A549 (cell line): ENCODE measurements at regions not wholly inside any gene's neighbourhood (a gene's known extent, or its start where the extent isn't known, plus 50 kb on each side); places are given as distances from the start of the nearest gene placed in this dataset.

Experiments used
- ATAC-seq, 2 experiments: fragments of 200-7000 bp in 1 of 2; fragments of >200 bp in 1 of 2; cut with Nextera tagmentation in 1 of 2; cut with Tn5 transposase in 1 of 2; 3 replicates each; pipeline versions ENCODE4 v1.8.0 to v1.9.1; 2018 to 2020; ENCODE audit warnings: mild to moderate bottlenecking in 1 of 2, moderate library complexity in 1 of 2
- CTCF ChIA-PET: fragments of 300-600 bp; sonication (Branson Sonifier 250); formaldehyde crosslinking; extraction: SDS; loops from one replicate; lab custom pipeline; 2021; ENCODE audit warnings: antibody characterized with exemption, inconsistent platforms; lab: Yijun Ruan, JAX
- POLR2A ChIA-PET: fragments of 350-600 bp; formaldehyde crosslinking; extraction: SDS; loops from one replicate; lab custom pipeline; 2021; ENCODE audit warnings: antibody characterized with exemption, inconsistent platforms; lab: Yijun Ruan, JAX
- DNase-seq, 2 experiments: peaks; one replicate each; pipeline versions ENCODE4 v3.0.0 to v3.0.0-alpha.2; 2011 to 2016; ENCODE audit warnings: low read depth in 1 of 2, low spot score in 1 of 2
- FAIRE-seq: peaks from 2 replicates; lab custom pipeline; 2011; peaks lifted over from hg19 to GRCh38; lab: Jason Lieb, UNC
- H3K27ac ChIP-seq, 2 experiments: fragments of >200 bp; sonication (Bioruptor Twin); formaldehyde crosslinking; 3 replicates each; pipeline ENCODE4 v1.5.1; 2016 to 2017
- H3K4me1 ChIP-seq: fragments of >200 bp; sonication (Bioruptor Twin); formaldehyde crosslinking; 3 replicates; pipeline ENCODE4 v1.6.1; 2016
- H3K4me2 ChIP-seq: fragments of >200 bp; sonication (Bioruptor Twin); formaldehyde crosslinking; 3 replicates; pipeline ENCODE4 v1.6.1; 2016
- H3K4me3 ChIP-seq: fragments of >200 bp; sonication (Bioruptor Twin); formaldehyde crosslinking; 3 replicates; pipeline ENCODE4 v1.5.1; 2016
- H3K9me3 ChIP-seq: fragments of >200 bp; sonication (Bioruptor Twin); formaldehyde crosslinking; 3 replicates; pipeline ENCODE4 v1.6.1; 2016
- CBX2 ChIP-seq: fragments of 200-600 bp; sonication (generic); IDR thresholded peaks from 2 replicates; pipeline ENCODE4 v1.6.1; 2016; ENCODE audit warnings: low read depth, mild to moderate bottlenecking, borderline replicate concordance
- CEBPB ChIP-seq, 2 experiments: fragments of >200 bp in 1 of 2; sonication (Bioruptor Twin) in 1 of 2; formaldehyde crosslinking in 1 of 2; IDR thresholded peaks; 2 replicates each; pipeline ENCODE4 v1.6.1; 2012 to 2016
- CHD2 ChIP-seq: fragments of 150-350 bp; IDR thresholded peaks from 2 replicates; pipeline ENCODE4 v1.6.1; 2014; ENCODE audit warnings: low read length; ENCODE audit not compliant: partially characterized antibody
- CHD4 ChIP-seq: fragments of 200-600 bp; sonication (generic); IDR thresholded peaks from 2 replicates; pipeline ENCODE4 v1.6.1; 2016; ENCODE audit warnings: antibody characterized with exemption, mild to moderate bottlenecking, borderline replicate concordance
- EP300 ChIP-seq, 2 experiments: fragments of >200 bp; sonication (Bioruptor Twin); formaldehyde crosslinking; IDR thresholded peaks; 2 replicates in 1 of 2; 3 replicates in 1 of 2; pipeline ENCODE4 v1.6.1; 2016 to 2017
- FOSL2 ChIP-seq, 2 experiments: fragments of 450-650 bp in 1 of 2; fragments of >200 bp in 1 of 2; sonication (Bioruptor Twin) in 1 of 2; formaldehyde crosslinking; IDR thresholded peaks; 2 replicates each; pipeline versions ENCODE4 v1.5.0 to v1.6.1; 2016 to 2020; ENCODE audit warnings: mild to moderate bottlenecking in 1 of 2, moderate library complexity in 1 of 2
- FOXS1 ChIP-seq: fragments of 250-450 bp; sonication (Bioruptor Pico); IDR thresholded peaks from 2 replicates; pipeline ENCODE4 v1.5.0; 2020; ENCODE audit warnings: mild to moderate bottlenecking, moderate library complexity
- HEYL ChIP-seq: fragments of 250-450 bp; sonication (Bioruptor Pico); IDR thresholded peaks from 2 replicates; pipeline ENCODE4 v1.8.0; 2021; ENCODE audit warnings: mild to moderate bottlenecking, moderate library complexity
- HOXA7 ChIP-seq: fragments of 250-450 bp; sonication (Bioruptor Pico); IDR thresholded peaks from 2 replicates; pipeline ENCODE4 v1.5.0; 2020; ENCODE audit warnings: mild to moderate bottlenecking, moderate library complexity
- HOXB13 ChIP-seq: fragments of 250-450 bp; sonication (Bioruptor Pico); IDR thresholded peaks from 2 replicates; pipeline ENCODE4 v1.5.0; 2020; ENCODE audit warnings: low read depth, mild to moderate bottlenecking, moderate library complexity
- JUN ChIP-seq, 2 experiments: fragments of >200 bp; sonication (Bioruptor Twin); formaldehyde crosslinking; IDR thresholded peaks; 2 replicates in 1 of 2; 3 replicates in 1 of 2; pipeline ENCODE4 v1.6.1; 2016 to 2017
- JUNB ChIP-seq: fragments of >200 bp; sonication (Bioruptor Twin); formaldehyde crosslinking; IDR thresholded peaks from 2 replicates; pipeline ENCODE4 v1.6.1; 2016
- KDM1A ChIP-seq: fragments of 200-600 bp; sonication (generic); IDR thresholded peaks from 2 replicates; pipeline ENCODE4 v1.6.1; 2016; ENCODE audit warnings: low read depth, mild to moderate bottlenecking
- KDM5A ChIP-seq: fragments of 200-600 bp; sonication (generic); IDR thresholded peaks from 2 replicates; pipeline ENCODE4 v1.6.1; 2016; ENCODE audit warnings: antibody characterized with exemption, mild to moderate bottlenecking
- MAZ ChIP-seq: fragments of 150-350 bp; IDR thresholded peaks from 2 replicates; pipeline ENCODE4 v1.6.1; 2014; ENCODE audit warnings: antibody characterized with exemption, low read depth, low read length, borderline replicate concordance
- MYC ChIP-seq: IDR thresholded peaks from 2 replicates; pipeline ENCODE4 v1.6.1; 2012; ENCODE audit warnings: mild to moderate bottlenecking, inconsistent platforms, low read length, improper control_type of control experiment, borderline replicate concordance
- NR3C1 ChIP-seq: fragments of >200 bp; sonication (Bioruptor Twin); formaldehyde crosslinking; IDR thresholded peaks from 3 replicates; pipeline ENCODE4 v1.6.1; 2017
- PHF8 ChIP-seq: fragments of 200-600 bp; sonication (generic); IDR thresholded peaks from 2 replicates; pipeline ENCODE4 v1.6.1; 2016; ENCODE audit warnings: low read depth, mild to moderate bottlenecking, antibody characterized with exemption, moderate library complexity, borderline replicate concordance
- RAD21 ChIP-seq, 2 experiments: fragments of >200 bp in 1 of 2; sonication (Bioruptor Twin) in 1 of 2; formaldehyde crosslinking in 1 of 2; IDR thresholded peaks in 1 of 2; conservative IDR thresholded peaks in 1 of 2; 2 replicates in 1 of 2; 3 replicates in 1 of 2; pipeline ENCODE4 v1.6.1; 2012 to 2018; ENCODE audit warnings: inconsistent platforms in 1 of 2
- RFX5 ChIP-seq: fragments of 450-650 bp; IDR thresholded peaks from 2 replicates; pipeline ENCODE4 v1.7.1; 2014; ENCODE audit warnings: antibody characterized with exemption, mild to moderate bottlenecking, moderate library complexity
- SREBF2 ChIP-seq: fragments of 450-650 bp; IDR thresholded peaks from 2 replicates; pipeline ENCODE4 v1.6.1; 2014; ENCODE audit warnings: mild to moderate bottlenecking, moderate library complexity
- ZNF302 ChIP-seq: fragments of 250-450 bp; sonication (Bioruptor Pico); IDR thresholded peaks from 2 replicates; pipeline ENCODE4 v1.9.0; 2021; ENCODE audit warnings: inconsistent platforms, mild to moderate bottlenecking, moderate library complexity
- WGBS: methylation state at CpG from one replicate; pipeline ENCODE4 v1.1.6; 2017; ENCODE audit errors: missing lambda C conversion rate; 5-methylcytosine and 5-hydroxymethylcytosine counted together
- TF ChIP-seq, protein P1 (sequence below): fragments of 250-450 bp; sonication (Bioruptor Pico); IDR thresholded peaks from 2 replicates; pipeline ENCODE4 v1.5.0; 2020; ENCODE audit warnings: low read depth, mild to moderate bottlenecking, moderate library complexity
- TF ChIP-seq, protein P2 (sequence below): fragments of >200 bp; sonication (Bioruptor Twin); formaldehyde crosslinking; IDR thresholded peaks from 2 replicates; pipeline ENCODE4 v1.6.1; 2016
- TF ChIP-seq, protein P3 (sequence below): IDR thresholded peaks from 2 replicates; pipeline ENCODE4 v1.6.1; 2012
- TF ChIP-seq, protein P4 (sequence below): IDR thresholded peaks from 2 replicates; pipeline ENCODE4 v1.6.1; 2012; ENCODE audit warnings: low read depth, borderline replicate concordance

DNA sequence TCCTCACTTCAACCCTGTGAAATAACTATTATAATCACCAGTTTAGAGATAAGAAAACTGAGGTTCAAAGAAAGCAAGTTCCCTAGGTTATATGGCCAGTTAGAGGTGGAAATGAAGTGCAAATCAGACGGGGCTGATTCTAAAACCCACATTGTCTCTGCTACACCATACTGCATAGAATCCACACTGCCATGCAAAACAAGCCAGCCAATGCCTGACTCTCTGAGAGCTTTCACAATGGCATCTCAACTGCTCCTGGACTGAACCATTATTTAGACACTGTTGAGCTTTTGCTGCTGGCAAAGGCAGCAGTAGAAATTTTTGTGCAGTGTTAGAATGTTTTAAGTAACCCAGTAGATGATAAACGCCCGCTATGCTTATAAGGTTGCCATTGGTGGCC lies 195.2 kb upstream of the CNR1 start:
- Histone ChIP-seq H3K4me2 (peak overlapping the region; percentile 69; the same call in 1 of the 3 replicates), H3K4me1 (peaks cover 29% of the 10 kb centered on the region), H3K27ac (peak overlapping the region; percentile 84 to 90), H3K9me3 (no peaks in the 10 kb centered on the region)
- WGBS = 71% methylated on average over 3 of the region's 3 CpGs
- CTCF ChIA-PET = no interaction called here
- DNase-seq = no peak
- TF ChIP-seq PHF8 (no peak), HOXA7 (no peak), RAD21 (conservative IDR thresholded peaks at IDR 0.05 in 1 of 2, IDR thresholded peaks at IDR 0.05 in 1 of 2) (no peak), RFX5 (no peak), NR3C1 (no peak), MYC (no peak), HOXB13 (no peak), SREBF2 (no peak), HEYL (CRISPR knock-in tag) (no peak), CHD2 (no peak), CBX2 (no peak), ZNF302 (CRISPR knock-in tag) (no peak), KDM5A (no peak), FOXS1 (CRISPR knock-in tag) (no peak), CHD4 (no peak), MAZ (no peak)
- TF ChIP-seq, protein P1, sequence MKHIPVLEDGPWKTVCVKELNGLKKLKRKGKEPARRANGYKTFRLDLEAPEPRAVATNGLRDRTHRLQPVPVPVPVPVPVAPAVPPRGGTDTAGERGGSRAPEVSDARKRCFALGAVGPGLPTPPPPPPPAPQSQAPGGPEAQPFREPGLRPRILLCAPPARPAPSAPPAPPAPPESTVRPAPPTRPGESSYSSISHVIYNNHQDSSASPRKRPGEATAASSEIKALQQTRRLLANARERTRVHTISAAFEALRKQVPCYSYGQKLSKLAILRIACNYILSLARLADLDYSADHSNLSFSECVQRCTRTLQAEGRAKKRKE = no peak
- TF ChIP-seq, protein P2, sequence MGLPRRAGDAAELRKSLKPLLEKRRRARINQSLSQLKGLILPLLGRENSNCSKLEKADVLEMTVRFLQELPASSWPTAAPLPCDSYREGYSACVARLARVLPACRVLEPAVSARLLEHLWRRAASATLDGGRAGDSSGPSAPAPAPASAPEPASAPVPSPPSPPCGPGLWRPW = no peak
- TF ChIP-seq, all 56 proteins: peak for 0
- H3K4me3 ChIP-seq = no peak overlapping the region
- POLR2A ChIA-PET = no interaction called here
- FAIRE-seq = no peak
- ATAC-seq = no peak

DNA sequence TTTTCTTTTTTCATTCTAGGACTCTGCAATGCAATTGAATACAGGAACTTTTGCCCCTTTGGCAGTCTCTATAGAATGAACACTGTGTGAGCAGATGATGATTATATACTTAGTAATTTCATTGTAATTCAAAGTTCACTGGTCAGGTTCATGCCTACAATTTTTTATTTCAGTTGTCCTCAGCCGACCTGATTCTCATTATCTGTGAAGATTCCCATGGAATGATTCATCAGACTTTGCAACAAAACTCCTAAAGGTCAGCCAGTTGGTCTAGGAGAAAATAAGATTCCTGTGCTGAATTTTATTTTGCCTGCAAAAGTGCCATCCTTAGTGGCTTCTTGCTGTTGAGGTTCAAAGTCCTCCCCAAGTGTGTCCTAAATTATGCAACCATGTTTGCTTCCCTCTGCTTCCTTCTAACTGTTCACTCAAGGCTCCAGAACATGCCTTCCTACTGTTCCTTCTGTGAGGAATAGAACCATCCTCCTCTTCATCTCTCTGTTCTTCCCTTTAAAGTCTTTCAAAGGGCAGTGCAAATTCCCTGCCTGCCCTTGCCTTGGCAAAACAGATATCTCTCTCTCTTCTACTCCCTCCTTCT lies 194.2 kb upstream of the CNR1 start:
- H3K9me3 ChIP-seq = no peaks in the 10 kb centered on the region
- WGBS = 0% methylated on average over 1 of the region's 1 CpG
- H3K4me3 ChIP-seq = no peak overlapping the region
- ChIA-PET POLR2A (no interaction called here), CTCF (no interaction called here)
- TF ChIP-seq JUN (IDR thresholded peaks at IDR 0.05) (peak; percentile 30 to 38; a peak in 1 of 5 replicates), RAD21 (conservative IDR thresholded peaks at IDR 0.05 in 1 of 2, IDR thresholded peaks at IDR 0.05 in 1 of 2) (peak; percentile 10 to 19; a peak in 1 of 5 replicates), HOXA7 (no peak), FOSL2 (IDR thresholded peaks at IDR 0.05) (peak; percentile 61), FOSL2 (CRISPR knock-in tag; IDR thresholded peaks at IDR 0.05) (peak; percentile 71), JUNB (peak; percentile 77), CEBPB (IDR thresholded peaks at IDR 0.05) (peak; percentile 24 to 61; a peak in 3 of 4 replicates), KDM1A (no peak), EP300 (IDR thresholded peaks at IDR 0.05) (peak in 1 of 2 experiments; percentile 39; a peak in 1 of 5 replicates)
- TF ChIP-seq, protein P3, sequence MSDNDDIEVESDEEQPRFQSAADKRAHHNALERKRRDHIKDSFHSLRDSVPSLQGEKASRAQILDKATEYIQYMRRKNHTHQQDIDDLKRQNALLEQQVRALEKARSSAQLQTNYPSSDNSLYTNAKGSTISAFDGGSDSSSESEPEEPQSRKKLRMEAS = peak; percentile 34; the same call in 1 of the 2 replicates
- TF ChIP-seq, protein P4, sequence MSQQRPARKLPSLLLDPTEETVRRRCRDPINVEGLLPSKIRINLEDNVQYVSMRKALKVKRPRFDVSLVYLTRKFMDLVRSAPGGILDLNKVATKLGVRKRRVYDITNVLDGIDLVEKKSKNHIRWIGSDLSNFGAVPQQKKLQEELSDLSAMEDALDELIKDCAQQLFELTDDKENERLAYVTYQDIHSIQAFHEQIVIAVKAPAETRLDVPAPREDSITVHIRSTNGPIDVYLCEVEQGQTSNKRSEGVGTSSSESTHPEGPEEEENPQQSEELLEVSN = no peak
- DNase-seq (peak; percentile 8 to 48), FAIRE-seq (no peak), ATAC-seq (peak; percentile 85 to 92)
- H3K4me1 ChIP-seq = peaks cover 29% of the 10 kb centered on the region
- peak overlapping the region; percentile 69 for H3K4me2 ChIP-seq
- H3K27ac ChIP-seq = peak overlapping the region; percentile 84 to 90
